Left lung (tissue), 4 donors: ENCODE measurements at regions not wholly inside any gene's neighbourhood (a gene's known extent, or its start where the extent isn't known, plus 50 kb on each side); places are given as distances from the start of the nearest gene placed in this dataset.

Experiments
- ATAC-seq: fragments of 200-7000 bp; cut with Tn5 transposase; one replicate; pipeline ENCODE4 v1.9.1; 2020; ENCODE audit warnings: moderate library complexity
- DNase-seq, 4 donors: peaks; one replicate each; pipeline ENCODE4 v3.0.0-alpha.2; 2013 to 2020
- H3K27ac ChIP-seq, 2 donors: fragments of 200-600 bp; sonication (generic) in 1 of 2; one replicate each; pipeline versions ENCODE4 v1.5.0 to v1.8.0; 2020 to 2021
- H3K27me3 ChIP-seq, 2 donors: fragments of 200-600 bp; sonication (generic) in 1 of 2; one replicate each; pipeline versions ENCODE4 v1.5.0 to v1.8.0; 2020 to 2021
- H3K36me3 ChIP-seq, 2 donors: fragments of 200-600 bp; sonication (generic) in 1 of 2; one replicate each; pipeline versions ENCODE4 v1.5.0 to v1.8.0; 2020 to 2021
- H3K4me1 ChIP-seq, 2 donors: fragments of 200-600 bp; one replicate each; pipeline ENCODE4 v1.8.0; 2021
- H3K4me3 ChIP-seq, 2 donors: fragments of 200-600 bp; sonication (generic) in 1 of 2; one replicate each; pipeline versions ENCODE4 v1.5.0 to v1.8.0; 2020 to 2021; ENCODE audit warnings: mild to moderate bottlenecking in 1 of 2
- H3K9me3 ChIP-seq, 2 donors: fragments of 200-600 bp; sonication (generic) in 1 of 2; one replicate each; pipeline versions ENCODE4 v1.5.0 to v1.8.0; 2020 to 2021
- intact Hi-C, 2 donors: fragments of 100-400 bp; cut with DNase I; formaldehyde crosslinking; loops; one replicate each; pipeline versions ENCODE4 v1.11.2 to v1.14.2; 2022
- TF ChIP-seq, protein P1 (sequence below), 2 donors: fragments of 200-600 bp; sonication (generic) in 1 of 2; IDR thresholded peaks; one replicate each; pipeline versions ENCODE4 v1.5.0 to v1.8.0; 2021; ENCODE audit warnings: antibody characterized with exemption in 2 of 2
- donor health status: DM: no; HTN: yes; CAD: no.
- donor health status: DM: no; HTN: no; CAD: no.

GRCh38 chr10:29007370-29007747, 281.5 kb upstream of the LYZL1 start:
- H3K4me3 ChIP-seq: no peak overlapping the region
- no peaks in the 10 kb centered on the region for H3K27me3 ChIP-seq
- H3K9me3 ChIP-seq: no peaks in the 10 kb centered on the region
- ATAC-seq: no peak
- no peaks in the 10 kb centered on the region for H3K4me1 ChIP-seq
- TF ChIP-seq, protein P1, sequence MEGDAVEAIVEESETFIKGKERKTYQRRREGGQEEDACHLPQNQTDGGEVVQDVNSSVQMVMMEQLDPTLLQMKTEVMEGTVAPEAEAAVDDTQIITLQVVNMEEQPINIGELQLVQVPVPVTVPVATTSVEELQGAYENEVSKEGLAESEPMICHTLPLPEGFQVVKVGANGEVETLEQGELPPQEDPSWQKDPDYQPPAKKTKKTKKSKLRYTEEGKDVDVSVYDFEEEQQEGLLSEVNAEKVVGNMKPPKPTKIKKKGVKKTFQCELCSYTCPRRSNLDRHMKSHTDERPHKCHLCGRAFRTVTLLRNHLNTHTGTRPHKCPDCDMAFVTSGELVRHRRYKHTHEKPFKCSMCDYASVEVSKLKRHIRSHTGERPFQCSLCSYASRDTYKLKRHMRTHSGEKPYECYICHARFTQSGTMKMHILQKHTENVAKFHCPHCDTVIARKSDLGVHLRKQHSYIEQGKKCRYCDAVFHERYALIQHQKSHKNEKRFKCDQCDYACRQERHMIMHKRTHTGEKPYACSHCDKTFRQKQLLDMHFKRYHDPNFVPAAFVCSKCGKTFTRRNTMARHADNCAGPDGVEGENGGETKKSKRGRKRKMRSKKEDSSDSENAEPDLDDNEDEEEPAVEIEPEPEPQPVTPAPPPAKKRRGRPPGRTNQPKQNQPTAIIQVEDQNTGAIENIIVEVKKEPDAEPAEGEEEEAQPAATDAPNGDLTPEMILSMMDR (IDR thresholded peaks at IDR 0.05): no peak
- H3K27ac ChIP-seq: no peak overlapping the region
- no peaks in the 10 kb centered on the region for H3K36me3 ChIP-seq
- no peak for DNase-seq
- intact Hi-C loops: no loop called here

- no peak for DNase-seq
- no peaks in the 10 kb centered on the region for H3K27me3 ChIP-seq
- H3K36me3 ChIP-seq: no peaks in the 10 kb centered on the region
- H3K4me3 ChIP-seq: no peak overlapping the region
- no peaks in the 10 kb centered on the region for H3K9me3 ChIP-seq
- TF ChIP-seq, protein P1 (IDR thresholded peaks at IDR 0.05): no peak
- no peak overlapping the region for H3K27ac ChIP-seq
- intact Hi-C loops: no loop called here
- H3K4me1 ChIP-seq: no peaks in the 10 kb centered on the region
- no peak for ATAC-seq
These were observed 280.9 kb upstream of the LYZL1 start for GRCh38 chr10:29007748-29008610.

GRCh38 chr10:29009464-29009863, 279.4 kb upstream of the LYZL1 start:
- no peaks in the 10 kb centered on the region for H3K36me3 ChIP-seq
- no peaks in the 10 kb centered on the region for H3K9me3 ChIP-seq
- TF ChIP-seq, protein P1 (IDR thresholded peaks at IDR 0.05): no peak
- H3K4me3 ChIP-seq: no peak overlapping the region
- no peaks in the 10 kb centered on the region for H3K4me1 ChIP-seq
- no peaks in the 10 kb centered on the region for H3K27me3 ChIP-seq
- intact Hi-C loops: no loop called here
- H3K27ac ChIP-seq: no peak overlapping the region
- DNase-seq (no peak), ATAC-seq (no peak)

DNA sequence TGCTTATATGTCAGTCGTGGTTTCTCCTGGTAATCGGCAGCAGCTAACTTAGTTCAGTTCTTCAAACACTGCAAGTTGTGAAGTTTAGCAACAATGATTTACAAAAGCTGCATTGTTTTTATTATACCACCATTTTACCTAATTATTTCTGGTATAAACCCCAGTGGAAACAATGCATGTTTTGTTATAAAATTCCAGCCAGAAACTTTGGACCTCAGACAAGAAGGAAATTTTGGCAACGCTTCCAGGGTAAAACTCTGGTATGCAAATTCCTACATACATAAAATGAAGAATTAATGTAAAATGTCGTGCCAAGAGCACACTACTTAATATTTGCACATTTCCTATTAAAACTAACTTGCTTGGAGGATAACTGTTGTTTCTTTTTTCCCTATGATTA, 277.4 kb upstream of the LYZL1 start:
- no peaks in the 10 kb centered on the region for H3K9me3 ChIP-seq
- DNase-seq (no peak), ATAC-seq (no peak)
- H3K4me1 ChIP-seq: no peaks in the 10 kb centered on the region
- no peaks in the 10 kb centered on the region for H3K36me3 ChIP-seq
- H3K27me3 ChIP-seq: no peaks in the 10 kb centered on the region
- H3K27ac ChIP-seq: no peak overlapping the region
- H3K4me3 ChIP-seq: no peak overlapping the region
- intact Hi-C loops: no loop called here
- TF ChIP-seq, protein P1 (IDR thresholded peaks at IDR 0.05): no peak

DNA sequence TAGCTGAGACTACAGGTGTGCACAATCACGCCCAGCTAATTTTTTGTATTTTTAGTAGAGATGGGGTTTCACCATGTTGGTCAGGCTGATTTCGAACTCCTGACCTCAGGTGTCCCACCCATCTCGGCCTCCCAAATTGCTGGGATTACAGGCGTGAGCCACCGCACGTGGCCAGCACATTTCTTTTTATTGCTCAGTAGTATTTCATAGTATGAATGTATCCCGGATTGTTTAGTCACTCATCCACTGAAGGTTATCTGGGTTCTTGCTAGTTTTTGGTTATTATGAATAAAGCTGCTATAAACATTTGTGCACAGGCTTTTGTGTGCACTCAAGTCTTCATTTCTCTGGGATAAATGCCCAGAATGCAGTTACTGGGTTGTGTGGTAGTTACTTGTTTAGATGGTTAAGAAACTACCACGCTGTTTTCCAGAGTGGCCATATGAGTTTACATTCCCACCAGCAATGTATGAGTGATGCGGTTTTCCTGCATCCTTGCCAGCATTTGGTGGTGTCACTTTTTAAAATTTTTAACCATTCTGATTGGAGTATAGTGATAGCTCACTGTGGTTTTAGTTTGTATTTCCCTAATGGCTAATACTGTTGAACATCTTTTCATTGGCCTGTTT, 275.8 kb upstream of the LYZL1 start:
- no peak for ATAC-seq
- DNase-seq: no peak
- Histone ChIP-seq H3K36me3 (no peaks in the 10 kb centered on the region), H3K27ac (no peak overlapping the region), H3K4me1 (no peaks in the 10 kb centered on the region), H3K27me3 (no peaks in the 10 kb centered on the region), H3K9me3 (no peaks in the 10 kb centered on the region), H3K4me3 (no peak overlapping the region)
- TF ChIP-seq, protein P1 (IDR thresholded peaks at IDR 0.05): no peak
- intact Hi-C loops: no loop called here
